Vagina (tissue), 2 donors: ENCODE measurements at regions not wholly inside any gene's neighbourhood (a gene's known extent, or its start where the extent isn't known, plus 50 kb on each side); places are given as distances from the start of the nearest gene placed in this dataset.

ENCODE experiments used
- CTCF ChIP-seq, 3 experiments: fragments of 450-650 bp in 2 of 3; fragments of 200-600 bp in 1 of 3; sonication (generic) in 1 of 3; IDR thresholded peaks; one replicate each; pipeline ENCODE4 v1.5.1; 2017 to 2019; ENCODE audit warnings: antibody characterized with exemption in 3 of 3, mild to moderate bottlenecking in 2 of 3, moderate library complexity in 2 of 3
- POLR2AphosphoS5 ChIP-seq, 2 donors: sonication (generic); formaldehyde crosslinking; IDR thresholded peaks; one replicate each; pipeline ENCODE4 v1.9.0; 2017; ENCODE audit warnings: antibody characterized with exemption in 2 of 2, mild to moderate bottlenecking in 2 of 2, low read depth in 1 of 2; ENCODE audit not compliant: insufficient read depth in 1 of 2

GRCh38 chr6:135731116-135731515, 120.4 kb upstream of the PDE7B start:
- TF ChIP-seq CTCF (IDR thresholded peaks at IDR 0.05) (no peak), POLR2AphosphoS5 (IDR thresholded peaks at IDR 0.05; ENCODE audit: insufficient read depth in 1 of 2, low read depth in 1 of 2) (no peak)
